Effector memory CD8-positive, alpha-beta T cell (primary cell): ENCODE measurements at regions not wholly inside any gene's neighbourhood (a gene's known extent, or its start where the extent isn't known, plus 50 kb on each side); places are given as distances from the start of the nearest gene placed in this dataset.

Source experiments
- ATAC-seq: fragments of 150-1000 bp; cut with Tn5 transposase; replicated peaks from 2 replicates; pipeline ENCODE4 v1.10.0; 2021; ENCODE audit warnings: mild to moderate bottlenecking, moderate library complexity
- DNase-seq, 3 experiments: peaks; one replicate each; pipeline ENCODE4 v3.0.0; 2021
- H3K27ac Mint-ChIP-seq, 2 donors: one replicate each; pipeline ENCODE4 v1.8.0; 2022; ENCODE audit warnings: mild to moderate bottlenecking in 2 of 2, mixed read lengths in 2 of 2, moderate library complexity in 2 of 2
- H3K27me3 Mint-ChIP-seq, 2 donors: one replicate each; pipeline ENCODE4 v1.8.0; 2022; ENCODE audit warnings: mixed read lengths in 2 of 2
- H3K36me3 Mint-ChIP-seq: one replicate; pipeline ENCODE4 v1.8.0; 2022; ENCODE audit warnings: mild to moderate bottlenecking, moderate library complexity, mixed read lengths; ENCODE audit not compliant: insufficient read depth
- H3K4me1 Mint-ChIP-seq, 2 donors: one replicate each; pipeline ENCODE4 v1.8.0; 2022; ENCODE audit warnings: low read depth in 2 of 2, mixed read lengths in 2 of 2
- H3K4me3 Mint-ChIP-seq, 2 donors: one replicate each; pipeline ENCODE4 v1.8.0; 2022; ENCODE audit warnings: mild to moderate bottlenecking in 2 of 2, mixed read lengths in 2 of 2, moderate library complexity in 2 of 2
- H3K9me3 Mint-ChIP-seq, 2 donors: one replicate each; pipeline ENCODE4 v1.8.0; 2022; ENCODE audit warnings: mixed read lengths in 2 of 2

DNA sequence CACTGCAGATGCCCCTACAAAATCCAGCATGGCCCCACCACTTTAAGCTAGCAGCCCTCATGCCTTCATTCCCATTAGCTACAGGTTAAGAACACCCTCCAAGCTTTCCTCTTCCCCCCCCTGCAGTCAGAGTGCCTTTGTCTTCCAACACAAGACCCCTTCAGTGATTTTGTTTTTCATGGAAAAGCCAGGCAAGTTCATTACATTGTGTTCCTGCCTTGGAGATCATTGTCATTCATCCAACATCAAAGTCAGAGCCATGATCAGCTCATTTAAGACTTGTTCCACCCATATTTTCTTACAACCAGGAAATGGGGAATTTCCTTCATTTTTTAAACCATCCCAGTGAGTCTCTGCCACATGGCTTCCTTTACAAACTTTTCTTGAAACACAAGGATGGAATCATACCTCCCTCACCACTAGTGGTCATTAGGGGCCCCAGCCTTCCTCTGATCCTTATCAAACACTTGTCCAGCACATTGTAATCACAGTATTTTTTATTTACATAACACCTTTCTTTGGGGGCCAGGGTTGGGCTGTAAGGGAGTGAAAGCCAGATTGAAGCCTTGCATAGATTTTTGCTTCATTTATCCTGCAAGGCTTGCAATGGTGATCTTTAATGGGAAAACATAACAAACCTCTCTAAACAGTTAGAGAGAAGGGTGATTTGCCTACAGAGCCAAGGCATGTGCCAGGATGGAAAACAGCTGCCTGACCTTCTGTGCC is 765.3 kb downstream of the MED13L start:
- Mint-ChIP-seq H3K36me3 (no peaks in the 10 kb centered on the region), H3K9me3 (peaks cover 6 to 23% of the 10 kb centered on the region in 2 donors), H3K4me3 (no peak overlapping the region), H3K27me3 (no peaks in the 10 kb centered on the region), H3K27ac (no peak overlapping the region), H3K4me1 (no peaks in the 10 kb centered on the region)
- ATAC-seq (no peak), DNase-seq (no peak)

DNA sequence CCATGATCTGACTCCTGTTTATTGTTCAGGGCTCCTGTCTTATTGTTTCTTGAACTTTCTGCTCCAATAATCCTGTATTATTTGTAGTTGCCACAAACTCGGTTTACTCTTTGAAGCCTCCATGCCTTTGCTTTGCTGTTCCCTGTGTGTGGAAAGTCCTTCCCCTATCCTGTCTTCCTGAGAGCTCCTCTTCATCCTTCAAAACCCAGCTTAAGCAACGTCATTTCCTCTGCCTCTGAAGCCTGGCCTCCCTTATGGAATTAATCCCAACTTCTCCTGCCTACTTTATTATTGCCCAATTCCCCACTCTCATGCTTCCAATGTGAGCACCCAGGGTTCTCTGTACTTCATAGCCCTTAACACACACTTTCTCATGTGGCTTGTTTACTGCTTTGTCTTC is 766.2 kb downstream of the MED13L start:
- Mint-ChIP-seq H3K36me3 (no peaks in the 10 kb centered on the region), H3K27me3 (no peaks in the 10 kb centered on the region), H3K4me3 (no peak overlapping the region), H3K9me3 (peaks cover 6 to 31% of the 10 kb centered on the region in 2 donors), H3K4me1 (peaks cover 0 to 5% of the 10 kb centered on the region in 2 donors), H3K27ac (no peak overlapping the region)
- no peak for DNase-seq
- ATAC-seq = no peak

DNA sequence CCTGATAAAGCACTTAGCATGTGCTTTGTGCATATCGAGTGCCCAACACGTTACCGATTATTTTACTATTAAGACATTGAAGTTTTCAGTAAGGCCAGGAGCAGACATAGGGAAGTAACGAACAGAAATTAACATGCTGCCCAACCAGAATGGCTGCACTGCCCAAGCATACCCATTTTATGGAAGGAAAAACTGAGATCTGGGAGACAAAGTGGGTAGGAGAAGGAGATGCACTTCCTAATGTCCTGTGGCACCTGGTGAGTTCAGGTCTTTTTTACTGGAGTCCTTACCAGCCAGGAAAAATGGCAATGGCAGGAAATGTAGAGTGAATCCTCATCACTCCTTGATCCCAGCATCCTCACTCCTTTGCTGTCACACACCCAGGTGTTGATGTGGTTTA is 768.5 kb downstream of the MED13L start:
- ATAC-seq (no peak), DNase-seq (no peak)
- no peak overlapping the region for H3K4me3 Mint-ChIP-seq

DNA sequence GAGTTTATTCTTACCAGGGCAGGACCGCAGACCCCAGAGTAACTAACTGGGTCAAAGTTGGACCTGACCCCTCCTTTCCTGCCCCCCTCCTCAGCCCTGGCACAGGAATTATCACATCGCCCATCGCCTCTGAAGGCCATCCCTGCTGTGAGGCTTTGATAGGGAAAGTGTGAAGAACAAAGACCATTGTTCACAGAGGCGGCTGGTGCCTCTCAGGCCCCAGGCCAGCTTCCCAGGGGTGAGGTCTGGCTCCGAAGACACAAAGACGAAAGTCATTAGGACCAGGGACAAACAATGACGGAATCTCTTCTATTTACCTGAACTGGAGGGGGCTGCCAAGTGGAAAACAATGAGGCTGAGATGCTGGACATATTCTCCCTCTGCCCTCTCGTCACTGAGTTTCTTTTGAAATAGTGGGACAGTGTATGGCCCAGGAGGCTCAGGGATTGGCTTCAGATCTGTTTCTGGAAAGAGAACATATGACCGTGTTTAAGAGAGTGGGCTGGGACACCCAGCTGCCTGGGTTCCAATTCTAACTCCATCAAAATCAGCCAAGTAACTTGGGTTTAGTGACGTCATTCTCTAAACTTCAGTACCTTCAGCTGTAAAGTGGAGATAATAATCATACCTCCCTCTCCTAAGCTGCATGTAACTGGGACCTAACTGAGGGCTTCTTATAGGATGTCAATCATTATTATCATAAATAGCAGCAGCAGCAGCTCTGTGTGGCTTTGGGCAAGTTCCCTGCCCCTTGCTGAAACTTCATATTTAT is 769.4 kb downstream of the MED13L start:
- no peak overlapping the region for H3K4me3 Mint-ChIP-seq
- H3K36me3 Mint-ChIP-seq = no peaks in the 10 kb centered on the region
- DNase-seq = no peak
- ATAC-seq = no peak
- no peaks in the 10 kb centered on the region for H3K27me3 Mint-ChIP-seq
- no peak overlapping the region for H3K27ac Mint-ChIP-seq
- peaks cover 0 to 5% of the 10 kb centered on the region in 2 donors for H3K4me1 Mint-ChIP-seq
- H3K9me3 Mint-ChIP-seq = peaks cover 10 to 23% of the 10 kb centered on the region in 2 donors

More for the DNA sequence above, 768.5 kb downstream of the MED13L start:
- no peak overlapping the region for H3K27ac Mint-ChIP-seq
- no peaks in the 10 kb centered on the region for H3K27me3 Mint-ChIP-seq
- H3K36me3 Mint-ChIP-seq = no peaks in the 10 kb centered on the region
- H3K9me3 Mint-ChIP-seq = peaks cover 10 to 27% of the 10 kb centered on the region in 2 donors
- H3K4me1 Mint-ChIP-seq = peaks cover 0 to 5% of the 10 kb centered on the region in 2 donors

DNA sequence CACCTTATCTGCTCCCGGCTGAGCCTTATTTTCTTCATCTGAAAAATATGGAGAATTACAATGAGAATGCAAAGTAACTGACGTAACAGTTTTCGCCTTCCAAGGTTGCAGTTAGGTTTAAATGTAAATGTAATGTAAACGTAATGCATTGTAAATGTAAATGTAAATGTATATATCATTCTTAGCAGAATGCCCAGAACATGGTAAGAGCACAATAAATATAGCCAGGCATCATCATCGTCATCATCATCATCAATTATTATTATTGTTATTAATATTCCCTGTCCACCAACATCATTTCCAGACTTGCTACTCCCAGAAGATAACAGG is 770.0 kb downstream of the MED13L start:
- peaks cover 11 to 26% of the 10 kb centered on the region in 2 donors for H3K9me3 Mint-ChIP-seq
- H3K4me3 Mint-ChIP-seq = no peak overlapping the region
- no peak overlapping the region for H3K27ac Mint-ChIP-seq
- ATAC-seq (no peak), DNase-seq (no peak)
- peaks cover 0 to 5% of the 10 kb centered on the region in 2 donors for H3K4me1 Mint-ChIP-seq
- no peaks in the 10 kb centered on the region for H3K36me3 Mint-ChIP-seq
- no peaks in the 10 kb centered on the region for H3K27me3 Mint-ChIP-seq

DNA sequence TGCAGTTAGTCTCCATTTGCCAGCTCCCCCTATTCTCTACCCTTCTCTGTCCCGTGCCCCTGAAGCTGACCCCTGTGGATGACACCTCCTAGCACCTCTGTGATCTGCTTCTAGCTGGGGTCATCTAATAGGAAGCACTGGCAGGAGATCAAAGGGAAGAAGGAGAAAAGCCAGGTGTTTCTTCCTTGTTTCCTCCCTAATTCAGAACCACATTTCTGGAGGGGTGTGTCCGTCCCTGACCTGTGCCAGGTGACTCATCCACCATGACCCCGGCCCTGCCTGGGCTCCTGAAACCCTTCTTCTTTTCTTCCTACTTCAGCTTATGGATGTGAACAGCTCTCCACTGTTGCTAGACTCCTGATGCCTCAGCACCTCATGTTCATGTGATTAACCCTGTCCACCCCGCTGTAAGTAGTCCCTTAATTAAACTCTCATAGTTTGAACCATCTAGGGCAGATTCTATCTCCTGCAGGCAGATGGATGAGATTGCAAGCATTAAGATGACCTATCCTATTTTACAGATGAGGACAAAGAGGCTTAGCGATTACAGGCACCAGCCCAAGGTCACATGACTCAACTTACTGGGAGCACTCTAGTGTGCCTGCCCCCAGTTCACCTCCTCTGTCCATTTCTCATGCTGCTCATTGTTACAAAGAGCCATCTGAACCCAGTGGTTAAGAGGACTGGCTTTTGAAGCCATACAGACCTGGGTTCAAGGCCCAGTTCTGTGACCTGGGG is 770.5 kb downstream of the MED13L start:
- no peak for ATAC-seq

DNA sequence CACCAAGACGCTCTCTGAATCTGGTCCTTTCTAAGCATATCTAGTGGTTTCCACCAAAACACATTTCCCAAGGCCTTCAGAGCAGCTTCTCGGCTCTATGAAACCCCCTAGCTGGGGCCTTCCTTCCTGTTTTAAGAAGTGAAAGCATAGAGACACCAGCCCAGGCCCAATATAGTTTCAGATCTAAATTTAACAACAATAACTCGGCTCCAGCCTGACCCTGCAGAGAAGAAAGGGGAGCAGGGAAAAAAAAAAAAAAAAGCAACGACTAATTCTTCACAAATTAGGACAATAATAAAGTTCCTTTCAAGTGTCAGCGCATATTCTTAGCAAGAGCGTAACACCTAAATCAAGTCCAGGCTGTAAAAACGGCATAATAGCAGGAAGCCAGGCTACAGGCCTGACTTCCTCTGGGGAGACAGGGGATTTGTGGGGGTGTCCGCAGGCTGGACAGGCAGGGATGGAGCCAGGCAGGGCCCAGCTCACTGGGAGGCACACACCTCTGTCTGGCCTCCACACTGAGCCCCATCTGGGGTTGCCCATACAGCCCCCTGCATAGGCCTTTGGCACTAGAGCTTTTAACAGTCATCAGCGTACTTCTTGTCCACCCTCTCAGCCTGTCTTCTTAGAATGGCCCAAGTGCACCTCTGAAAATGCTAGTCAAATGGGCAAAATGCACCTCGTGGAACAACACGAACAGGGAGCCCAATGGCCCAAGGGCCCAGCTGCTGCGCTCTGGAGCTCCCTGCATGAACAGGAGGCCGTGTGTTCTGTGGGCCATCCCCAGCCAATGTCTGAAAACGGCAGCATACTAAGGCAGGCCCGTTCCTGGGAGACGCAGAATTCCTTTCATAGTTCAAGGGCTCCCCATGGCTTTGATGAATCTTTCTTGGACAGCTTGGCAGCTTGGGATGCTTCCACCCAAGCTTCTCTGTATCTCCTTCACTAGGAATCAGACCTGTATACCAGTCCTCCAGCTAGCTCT is 772.9 kb downstream of the MED13L start:
- peaks cover 11 to 23% of the 10 kb centered on the region in 2 donors for H3K9me3 Mint-ChIP-seq
- ATAC-seq (no peak), DNase-seq (no peak)
- no peak overlapping the region for H3K27ac Mint-ChIP-seq
- H3K36me3 Mint-ChIP-seq = no peaks in the 10 kb centered on the region
- no peak overlapping the region for H3K4me3 Mint-ChIP-seq
- peaks cover 0 to 5% of the 10 kb centered on the region in 2 donors for H3K4me1 Mint-ChIP-seq
- H3K27me3 Mint-ChIP-seq = no peaks in the 10 kb centered on the region

More for the DNA sequence above, 770.5 kb downstream of the MED13L start:
- Mint-ChIP-seq H3K4me1 (peaks cover 0 to 5% of the 10 kb centered on the region in 2 donors), H3K36me3 (no peaks in the 10 kb centered on the region), H3K9me3 (peaks cover 14 to 31% of the 10 kb centered on the region in 2 donors), H3K27me3 (no peaks in the 10 kb centered on the region), H3K4me3 (no peak overlapping the region), H3K27ac (no peak overlapping the region)
- DNase-seq = no peak

DNA sequence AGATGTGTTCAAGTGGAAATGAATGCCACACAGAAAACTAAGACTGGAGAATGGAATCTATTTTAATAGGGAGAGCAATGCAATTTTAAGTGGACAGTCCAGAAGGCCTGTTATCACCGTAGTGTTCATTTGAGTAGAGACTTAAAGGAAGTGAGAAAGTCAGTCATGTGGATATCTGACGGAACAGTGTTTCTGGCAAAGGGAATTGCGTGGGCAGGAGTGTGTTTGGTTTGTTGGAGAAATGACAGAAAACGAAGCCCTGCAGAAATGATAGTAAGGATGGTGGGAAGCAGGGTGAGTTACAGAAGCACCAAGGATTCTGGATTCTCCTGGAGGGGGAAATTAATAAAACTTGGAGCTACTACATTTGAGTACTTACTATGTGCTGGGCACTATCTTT is 776.6 kb downstream of the MED13L start:
- Mint-ChIP-seq H3K27me3 (no peaks in the 10 kb centered on the region), H3K27ac (no peak overlapping the region), H3K4me1 (no peaks in the 10 kb centered on the region), H3K9me3 (peaks cover 13 to 20% of the 10 kb centered on the region in 2 donors), H3K4me3 (no peak overlapping the region), H3K36me3 (no peaks in the 10 kb centered on the region)
- ATAC-seq = no peak
- no peak for DNase-seq

DNA sequence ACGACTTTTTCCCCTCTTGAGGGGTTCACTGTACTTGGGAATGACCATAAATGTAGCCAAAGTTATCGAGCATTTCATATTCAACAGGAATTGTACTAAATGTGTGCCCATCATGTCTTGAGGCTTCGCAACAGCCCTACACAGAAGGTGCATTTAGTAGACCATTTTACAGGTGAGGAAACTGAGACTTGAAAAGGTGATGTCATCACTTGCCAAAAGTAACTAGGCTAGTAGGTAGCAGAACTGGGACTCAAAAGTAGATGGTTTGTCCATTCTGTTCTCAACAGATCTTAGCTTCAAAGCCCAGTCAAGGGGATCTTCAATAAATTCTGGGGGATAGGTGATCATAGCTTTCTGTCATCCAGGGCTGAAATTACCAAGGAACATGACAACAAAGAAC is 782.2 kb downstream of the MED13L start:
- H3K36me3 Mint-ChIP-seq = no peaks in the 10 kb centered on the region
- no peak overlapping the region for H3K4me3 Mint-ChIP-seq

DNA sequence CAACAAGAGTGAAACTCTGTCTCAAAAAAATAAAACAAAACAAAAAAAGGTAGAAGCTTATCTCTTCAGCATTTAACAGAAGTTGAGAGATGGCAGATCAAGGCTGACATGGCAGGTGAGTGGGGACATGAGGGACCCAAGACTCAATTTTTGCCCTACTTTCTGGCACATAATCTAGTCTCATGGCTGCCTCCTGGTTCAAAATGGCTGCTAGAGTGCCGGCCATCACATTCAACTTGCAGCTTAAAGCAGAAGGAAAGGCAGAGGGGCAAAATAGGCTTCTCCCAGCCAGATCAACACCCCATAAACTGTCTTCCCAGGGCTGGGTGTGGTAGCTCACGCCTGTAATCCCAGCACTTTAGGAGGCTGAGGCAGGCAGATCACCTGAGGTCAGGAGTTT is 784.9 kb downstream of the MED13L start:
- Mint-ChIP-seq H3K27me3 (no peaks in the 10 kb centered on the region), H3K4me3 (no peak overlapping the region), H3K27ac (no peak overlapping the region), H3K4me1 (no peaks in the 10 kb centered on the region), H3K9me3 (peaks cover 7 to 20% of the 10 kb centered on the region in 2 donors), H3K36me3 (no peaks in the 10 kb centered on the region)
- ATAC-seq = no peak
- no peak for DNase-seq

More for the DNA sequence above, 782.2 kb downstream of the MED13L start:
- no peak for ATAC-seq
- Mint-ChIP-seq H3K9me3 (peaks cover 7 to 21% of the 10 kb centered on the region in 2 donors), H3K4me1 (no peaks in the 10 kb centered on the region), H3K27ac (no peak overlapping the region), H3K27me3 (no peaks in the 10 kb centered on the region)
- DNase-seq = no peak

DNA sequence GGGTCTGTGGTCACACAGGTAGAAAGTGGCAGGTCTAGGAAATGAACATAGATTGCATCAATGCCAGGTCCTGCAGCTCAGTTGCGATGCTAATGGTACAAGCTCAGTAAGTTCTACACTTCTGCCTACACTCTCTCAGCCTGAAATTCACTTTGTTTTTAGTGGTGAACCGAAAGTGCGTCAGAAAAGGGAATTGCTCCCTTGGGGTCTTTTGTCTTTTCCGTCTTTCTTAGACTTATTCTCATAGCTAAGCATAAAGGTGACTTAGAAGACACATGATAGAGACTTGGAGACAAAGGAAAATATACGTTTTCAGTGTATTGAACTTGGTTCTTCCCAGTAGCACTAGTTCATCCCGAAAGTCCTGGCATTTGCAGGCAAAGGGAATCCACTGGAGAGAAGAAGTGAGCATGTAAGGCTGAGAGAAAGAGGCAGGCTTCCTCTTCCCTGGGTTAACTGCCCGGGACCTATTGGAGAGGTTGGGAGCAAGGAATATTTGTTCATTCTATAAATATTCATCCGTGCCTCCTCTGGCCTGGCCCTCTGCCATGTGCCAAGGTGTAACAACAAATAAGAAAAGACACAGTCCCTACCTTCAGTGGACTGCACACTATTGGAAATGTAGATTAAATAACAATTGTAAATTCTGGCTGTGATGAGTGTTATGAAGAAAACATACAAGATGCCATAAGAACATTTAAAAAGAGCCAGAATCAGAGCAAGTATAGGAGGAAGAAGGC is 785.8 kb downstream of the MED13L start:
- Mint-ChIP-seq H3K27ac (no peak overlapping the region), H3K4me3 (no peak overlapping the region), H3K36me3 (no peaks in the 10 kb centered on the region), H3K27me3 (no peaks in the 10 kb centered on the region), H3K9me3 (peaks cover 7 to 13% of the 10 kb centered on the region in 2 donors), H3K4me1 (no peaks in the 10 kb centered on the region)
- DNase-seq (no peak), ATAC-seq (no peak)

DNA sequence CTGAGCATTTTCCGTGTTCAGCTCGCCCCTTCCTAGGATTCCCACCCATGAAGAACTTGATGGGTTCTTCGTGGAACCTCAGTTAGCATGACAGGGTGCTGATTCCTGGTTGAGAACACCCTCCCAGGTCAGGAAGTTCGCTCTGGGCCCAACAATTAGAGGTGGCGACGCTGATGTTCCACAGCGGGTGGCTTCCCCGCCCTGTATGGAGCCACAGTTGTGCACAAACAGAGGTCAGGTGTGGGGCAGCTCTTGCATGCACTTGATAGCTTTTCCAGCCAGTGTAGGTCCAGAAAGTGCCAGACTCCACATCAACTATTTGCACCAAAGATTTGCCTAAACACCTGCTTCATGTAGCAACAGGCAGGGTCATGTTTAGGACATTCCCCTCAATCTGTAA is 788.2 kb downstream of the MED13L start:
- ATAC-seq (no peak), DNase-seq (no peak)
- H3K27ac Mint-ChIP-seq = no peak overlapping the region
- no peak overlapping the region for H3K4me3 Mint-ChIP-seq
- no peaks in the 10 kb centered on the region for H3K4me1 Mint-ChIP-seq
- no peaks in the 10 kb centered on the region for H3K36me3 Mint-ChIP-seq
- H3K9me3 Mint-ChIP-seq = peaks cover 11 to 27% of the 10 kb centered on the region in 2 donors
- no peaks in the 10 kb centered on the region for H3K27me3 Mint-ChIP-seq
